ENCODE measurements at regions not wholly inside any gene's neighbourhood (a gene's known extent, or its start where the extent isn't known, plus 50 kb on each side); places are given as distances from the start of the nearest gene placed in this dataset.

DNA sequence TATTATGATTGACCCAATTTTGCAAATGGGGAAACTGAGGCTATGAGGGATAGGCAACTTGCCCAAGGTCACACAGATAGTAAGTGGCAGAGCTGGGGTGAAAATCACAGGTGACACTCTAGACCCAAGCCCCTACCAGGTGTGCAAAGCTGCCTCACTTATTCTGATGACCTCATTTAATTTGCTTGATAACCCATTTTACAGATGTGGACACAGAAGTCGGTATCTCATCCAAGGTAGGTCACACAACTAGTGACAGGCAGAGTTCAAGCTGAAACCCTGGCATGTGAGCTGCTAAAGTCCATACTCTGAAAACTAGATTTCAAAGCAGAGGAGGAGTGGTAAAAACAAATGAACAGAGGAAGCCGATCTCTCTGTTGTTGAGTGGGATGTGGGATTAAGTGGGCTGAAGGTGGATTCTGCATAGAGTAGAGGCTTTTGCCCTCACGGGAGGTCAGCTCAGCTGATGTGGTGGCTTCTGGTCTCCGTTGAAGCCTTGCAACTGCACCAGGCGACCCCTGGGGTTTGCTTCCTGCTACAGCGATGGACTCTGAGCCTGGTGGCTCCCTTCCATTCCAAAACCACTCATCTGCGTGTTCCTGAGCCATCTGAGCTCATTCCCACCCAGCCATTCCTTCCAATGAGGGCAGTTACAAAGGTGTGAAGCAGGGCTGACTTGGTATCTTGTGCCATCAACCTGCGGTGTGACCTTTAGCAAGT, 164.3 kb upstream of the FHL2 start:
- TF ChIP-seq, protein P1, sequence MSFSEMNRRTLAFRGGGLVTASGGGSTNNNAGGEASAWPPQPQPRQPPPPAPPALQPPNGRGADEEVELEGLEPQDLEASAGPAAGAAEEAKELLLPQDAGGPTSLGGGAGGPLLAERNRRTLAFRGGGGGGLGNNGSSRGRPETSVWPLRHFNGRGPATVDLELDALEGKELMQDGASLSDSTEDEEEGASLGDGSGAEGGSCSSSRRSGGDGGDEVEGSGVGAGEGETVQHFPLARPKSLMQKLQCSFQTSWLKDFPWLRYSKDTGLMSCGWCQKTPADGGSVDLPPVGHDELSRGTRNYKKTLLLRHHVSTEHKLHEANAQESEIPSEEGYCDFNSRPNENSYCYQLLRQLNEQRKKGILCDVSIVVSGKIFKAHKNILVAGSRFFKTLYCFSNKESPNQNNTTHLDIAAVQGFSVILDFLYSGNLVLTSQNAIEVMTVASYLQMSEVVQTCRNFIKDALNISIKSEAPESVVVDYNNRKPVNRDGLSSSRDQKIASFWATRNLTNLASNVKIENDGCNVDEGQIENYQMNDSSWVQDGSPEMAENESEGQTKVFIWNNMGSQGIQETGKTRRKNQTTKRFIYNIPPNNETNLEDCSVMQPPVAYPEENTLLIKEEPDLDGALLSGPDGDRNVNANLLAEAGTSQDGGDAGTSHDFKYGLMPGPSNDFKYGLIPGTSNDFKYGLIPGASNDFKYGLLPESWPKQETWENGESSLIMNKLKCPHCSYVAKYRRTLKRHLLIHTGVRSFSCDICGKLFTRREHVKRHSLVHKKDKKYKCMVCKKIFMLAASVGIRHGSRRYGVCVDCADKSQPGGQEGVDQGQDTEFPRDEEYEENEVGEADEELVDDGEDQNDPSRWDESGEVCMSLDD (tag by site-specific recombination; IDR thresholded peaks at IDR 0.05) = no peak
- TF ChIP-seq ZBTB21 (tag by site-specific recombination; IDR thresholded peaks at IDR 0.05) (no peak), ZBTB8A (tag by site-specific recombination; IDR thresholded peaks at IDR 0.05) (no peak), ZNF140 (tag by site-specific recombination; IDR thresholded peaks at IDR 0.05) (no peak), ZNF747 (tag by site-specific recombination; IDR thresholded peaks at IDR 0.05) (no peak), ZNF629 (tag by site-specific recombination; IDR thresholded peaks at IDR 0.05) (no peak), ZFP41 (tag by site-specific recombination; IDR thresholded peaks at IDR 0.05; ENCODE audit: borderline replicate concordance) (no peak)
- TF ChIP-seq, protein P2, sequence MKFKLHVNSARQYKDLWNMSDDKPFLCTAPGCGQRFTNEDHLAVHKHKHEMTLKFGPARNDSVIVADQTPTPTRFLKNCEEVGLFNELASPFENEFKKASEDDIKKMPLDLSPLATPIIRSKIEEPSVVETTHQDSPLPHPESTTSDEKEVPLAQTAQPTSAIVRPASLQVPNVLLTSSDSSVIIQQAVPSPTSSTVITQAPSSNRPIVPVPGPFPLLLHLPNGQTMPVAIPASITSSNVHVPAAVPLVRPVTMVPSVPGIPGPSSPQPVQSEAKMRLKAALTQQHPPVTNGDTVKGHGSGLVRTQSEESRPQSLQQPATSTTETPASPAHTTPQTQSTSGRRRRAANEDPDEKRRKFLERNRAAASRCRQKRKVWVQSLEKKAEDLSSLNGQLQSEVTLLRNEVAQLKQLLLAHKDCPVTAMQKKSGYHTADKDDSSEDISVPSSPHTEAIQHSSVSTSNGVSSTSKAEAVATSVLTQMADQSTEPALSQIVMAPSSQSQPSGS (tag by site-specific recombination; IDR thresholded peaks at IDR 0.05; ENCODE audit: low read depth) = no peak
- TF ChIP-seq, protein P3, sequence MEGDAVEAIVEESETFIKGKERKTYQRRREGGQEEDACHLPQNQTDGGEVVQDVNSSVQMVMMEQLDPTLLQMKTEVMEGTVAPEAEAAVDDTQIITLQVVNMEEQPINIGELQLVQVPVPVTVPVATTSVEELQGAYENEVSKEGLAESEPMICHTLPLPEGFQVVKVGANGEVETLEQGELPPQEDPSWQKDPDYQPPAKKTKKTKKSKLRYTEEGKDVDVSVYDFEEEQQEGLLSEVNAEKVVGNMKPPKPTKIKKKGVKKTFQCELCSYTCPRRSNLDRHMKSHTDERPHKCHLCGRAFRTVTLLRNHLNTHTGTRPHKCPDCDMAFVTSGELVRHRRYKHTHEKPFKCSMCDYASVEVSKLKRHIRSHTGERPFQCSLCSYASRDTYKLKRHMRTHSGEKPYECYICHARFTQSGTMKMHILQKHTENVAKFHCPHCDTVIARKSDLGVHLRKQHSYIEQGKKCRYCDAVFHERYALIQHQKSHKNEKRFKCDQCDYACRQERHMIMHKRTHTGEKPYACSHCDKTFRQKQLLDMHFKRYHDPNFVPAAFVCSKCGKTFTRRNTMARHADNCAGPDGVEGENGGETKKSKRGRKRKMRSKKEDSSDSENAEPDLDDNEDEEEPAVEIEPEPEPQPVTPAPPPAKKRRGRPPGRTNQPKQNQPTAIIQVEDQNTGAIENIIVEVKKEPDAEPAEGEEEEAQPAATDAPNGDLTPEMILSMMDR (tag by site-specific recombination; IDR thresholded peaks at IDR 0.05) = no peak
